ENCODE measurements at regions not wholly inside any gene's neighbourhood (a gene's known extent, or its start where the extent isn't known, plus 50 kb on each side); places are given as distances from the start of the nearest gene placed in this dataset.

DNA sequence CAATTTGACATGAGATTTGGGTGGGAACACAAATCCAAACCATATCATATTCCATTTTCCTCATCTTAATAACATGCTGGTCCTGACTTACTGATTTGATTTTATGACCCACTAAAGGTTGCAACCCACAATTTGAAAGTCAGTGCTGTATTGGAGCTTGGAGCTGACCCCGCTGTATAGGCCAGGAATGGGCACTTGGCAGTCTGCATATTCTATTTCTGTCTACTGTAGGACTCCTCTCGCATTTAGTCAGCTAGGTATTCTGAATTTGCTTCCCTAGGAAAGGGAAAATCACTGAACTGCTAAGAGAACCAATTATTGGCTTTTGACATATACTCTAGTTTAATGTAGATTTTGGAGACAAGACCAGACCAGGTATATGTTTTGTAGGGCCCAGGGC is 157.0 kb downstream of the MFSD1 start:
- POLR2A ChIA-PET = no interaction called here
- CTCF ChIA-PET = no interaction called here
- Mint-ChIP-seq H3K27me3 (peaks cover under 1% of the 10 kb centered on the region), H3K27ac (no peak overlapping the region), H3K4me3 (no peak overlapping the region), H3K9me3 (peaks cover 2% of the 10 kb centered on the region), H3K36me3 (ENCODE audit: low read depth) (no peaks in the 10 kb centered on the region), H3K4me1 (ENCODE audit: low read depth) (no peaks in the 10 kb centered on the region)
- DNase-seq (no peak), ATAC-seq (no peak)
- intact Hi-C loops (cut with micrococcal nuclease) = no loop called here
- TF ChIP-seq, protein P1, sequence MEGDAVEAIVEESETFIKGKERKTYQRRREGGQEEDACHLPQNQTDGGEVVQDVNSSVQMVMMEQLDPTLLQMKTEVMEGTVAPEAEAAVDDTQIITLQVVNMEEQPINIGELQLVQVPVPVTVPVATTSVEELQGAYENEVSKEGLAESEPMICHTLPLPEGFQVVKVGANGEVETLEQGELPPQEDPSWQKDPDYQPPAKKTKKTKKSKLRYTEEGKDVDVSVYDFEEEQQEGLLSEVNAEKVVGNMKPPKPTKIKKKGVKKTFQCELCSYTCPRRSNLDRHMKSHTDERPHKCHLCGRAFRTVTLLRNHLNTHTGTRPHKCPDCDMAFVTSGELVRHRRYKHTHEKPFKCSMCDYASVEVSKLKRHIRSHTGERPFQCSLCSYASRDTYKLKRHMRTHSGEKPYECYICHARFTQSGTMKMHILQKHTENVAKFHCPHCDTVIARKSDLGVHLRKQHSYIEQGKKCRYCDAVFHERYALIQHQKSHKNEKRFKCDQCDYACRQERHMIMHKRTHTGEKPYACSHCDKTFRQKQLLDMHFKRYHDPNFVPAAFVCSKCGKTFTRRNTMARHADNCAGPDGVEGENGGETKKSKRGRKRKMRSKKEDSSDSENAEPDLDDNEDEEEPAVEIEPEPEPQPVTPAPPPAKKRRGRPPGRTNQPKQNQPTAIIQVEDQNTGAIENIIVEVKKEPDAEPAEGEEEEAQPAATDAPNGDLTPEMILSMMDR (IDR thresholded peaks at IDR 0.05) = no peak

- H3K9me3 Mint-ChIP-seq = peaks cover 2% of the 10 kb centered on the region
- ChIA-PET POLR2A (no interaction called here), CTCF (no interaction called here)
- H3K27me3 Mint-ChIP-seq = peaks cover 2% of the 10 kb centered on the region
- H3K4me3 Mint-ChIP-seq = no peak overlapping the region
- no peaks in the 10 kb centered on the region for H3K36me3 Mint-ChIP-seq (ENCODE audit: low read depth)
- ATAC-seq (no peak), DNase-seq (no peak)
- no peak overlapping the region for H3K27ac Mint-ChIP-seq
- no peaks in the 10 kb centered on the region for H3K4me1 Mint-ChIP-seq (ENCODE audit: low read depth)
- TF ChIP-seq, protein P1 (IDR thresholded peaks at IDR 0.05) = no peak
- intact Hi-C loops (cut with micrococcal nuclease) = no loop called here
Observed at GRCh38 chr3:158961471-158961870, 159.6 kb downstream of the MFSD1 start.

GRCh38 chr3:158961911-158962310 is 160.1 kb downstream of the MFSD1 start:
- Mint-ChIP-seq H3K4me1 (ENCODE audit: low read depth) (no peaks in the 10 kb centered on the region), H3K27ac (no peak overlapping the region), H3K4me3 (no peak overlapping the region), H3K27me3 (peaks cover 2% of the 10 kb centered on the region), H3K36me3 (ENCODE audit: low read depth) (no peaks in the 10 kb centered on the region), H3K9me3 (peaks cover 2% of the 10 kb centered on the region)
- CTCF ChIA-PET = interaction anchor here (1.0 kb wide), 1 partner anchor 115 kb away, joined by 3 read pairs; no protein-coding TSS in a partner anchor
- intact Hi-C loops (cut with micrococcal nuclease) = no loop called here
- ATAC-seq = no peak
- TF ChIP-seq, protein P1 (IDR thresholded peaks at IDR 0.05) = no peak
- DNase-seq = no peak
- POLR2A ChIA-PET = no interaction called here

DNA sequence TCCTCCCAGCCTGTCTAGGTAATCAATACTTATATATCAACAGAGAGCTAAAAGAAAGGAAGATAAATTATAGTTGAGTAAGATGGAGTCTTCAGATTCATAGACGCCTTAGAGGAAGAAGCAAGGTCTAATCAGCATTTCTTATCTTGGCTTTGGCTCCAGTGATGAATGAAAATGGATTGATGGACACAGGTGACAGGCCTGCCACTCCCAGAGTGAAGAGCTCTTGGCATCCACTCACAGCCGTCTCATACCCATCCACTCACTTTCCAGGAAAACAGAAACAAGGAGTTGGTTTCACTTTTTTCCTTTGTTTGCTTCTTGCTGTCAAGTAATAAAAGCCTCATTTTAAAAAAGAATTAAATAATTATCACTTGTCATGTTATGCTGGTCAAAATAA is 168.2 kb downstream of the MFSD1 start:
- DNase-seq (no peak), ATAC-seq (no peak)
- Mint-ChIP-seq H3K27ac (no peak overlapping the region), H3K9me3 (no peaks in the 10 kb centered on the region), H3K4me3 (no peak overlapping the region), H3K4me1 (ENCODE audit: low read depth) (no peaks in the 10 kb centered on the region), H3K36me3 (ENCODE audit: low read depth) (no peaks in the 10 kb centered on the region), H3K27me3 (peaks cover 2% of the 10 kb centered on the region)
- POLR2A ChIA-PET = no interaction called here
- CTCF ChIA-PET = no interaction called here
- intact Hi-C loops (cut with micrococcal nuclease) = no loop called here
- TF ChIP-seq, protein P1 (IDR thresholded peaks at IDR 0.05) = no peak

DNA sequence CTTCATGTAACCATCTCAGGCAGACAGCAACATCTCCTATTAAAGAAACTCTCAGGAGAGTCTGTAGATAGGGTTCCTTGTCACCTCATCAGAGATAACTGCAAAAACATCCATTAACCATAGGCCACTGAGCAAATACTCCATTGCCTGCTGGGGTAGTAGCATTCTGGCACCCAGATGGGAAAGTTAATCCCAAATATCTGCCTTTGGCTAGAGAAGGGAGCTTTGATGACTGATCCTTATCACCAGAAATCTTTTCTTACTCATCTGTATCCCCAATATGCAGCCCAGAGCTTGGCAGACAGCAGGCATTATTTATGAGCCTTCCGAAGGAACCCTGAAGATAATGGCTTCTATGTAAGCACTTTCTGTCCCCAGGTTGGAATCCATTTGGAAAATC is 173.1 kb downstream of the MFSD1 start:
- no peaks in the 10 kb centered on the region for H3K9me3 Mint-ChIP-seq
- POLR2A ChIA-PET = no interaction called here
- DNase-seq = no peak
- CTCF ChIA-PET = no interaction called here
- intact Hi-C loops (cut with micrococcal nuclease) = no loop called here
- no peak for ATAC-seq
- peaks cover 4% of the 10 kb centered on the region for H3K27me3 Mint-ChIP-seq
- H3K4me1 Mint-ChIP-seq (ENCODE audit: low read depth) = no peaks in the 10 kb centered on the region
- no peak overlapping the region for H3K4me3 Mint-ChIP-seq
- TF ChIP-seq, protein P1 (IDR thresholded peaks at IDR 0.05) = no peak
- H3K27ac Mint-ChIP-seq = no peak overlapping the region
- no peaks in the 10 kb centered on the region for H3K36me3 Mint-ChIP-seq (ENCODE audit: low read depth)
